Upper lobe of right lung (tissue), 1 donor: ENCODE measurements at regions not wholly inside any gene's neighbourhood (a gene's known extent, or its start where the extent isn't known, plus 50 kb on each side); places are given as distances from the start of the nearest gene placed in this dataset.

Experiments
- ATAC-seq: fragments of 200-7000 bp; cut with Tn5 transposase; one replicate; pipeline ENCODE4 v1.9.1; 2020; ENCODE audit warnings: mild to moderate bottlenecking, moderate library complexity
- DNase-seq: peaks from one replicate; pipeline ENCODE4 v3.0.0-alpha.2; 2020
- H3K27ac ChIP-seq: fragments of 200-600 bp; one replicate; pipeline ENCODE4 v1.8.0; 2022
- H3K27me3 ChIP-seq: fragments of 200-600 bp; one replicate; pipeline ENCODE4 v1.8.0; 2022; ENCODE audit warnings: mild to moderate bottlenecking
- H3K36me3 ChIP-seq: fragments of 200-600 bp; one replicate; pipeline ENCODE4 v1.8.0; 2022
- H3K4me1 ChIP-seq: fragments of 200-600 bp; one replicate; pipeline ENCODE4 v1.8.0; 2022
- H3K4me3 ChIP-seq: fragments of 200-600 bp; one replicate; pipeline ENCODE4 v1.8.0; 2022; ENCODE audit warnings: mild to moderate bottlenecking
- H3K9me3 ChIP-seq: fragments of 200-600 bp; one replicate; pipeline ENCODE4 v1.8.0; 2022
- intact Hi-C: fragments of 100-400 bp; cut with DNase I; formaldehyde crosslinking; loops from one replicate; pipeline ENCODE4 v1.11.0; 2022
- TF ChIP-seq, protein P1 (sequence below): fragments of 200-600 bp; IDR thresholded peaks from one replicate; pipeline ENCODE4 v1.8.0; 2022; ENCODE audit warnings: antibody characterized with exemption
- donor health status: DM: no; HTN: yes; CAD: no; lungs with severe emphysema.

DNA sequence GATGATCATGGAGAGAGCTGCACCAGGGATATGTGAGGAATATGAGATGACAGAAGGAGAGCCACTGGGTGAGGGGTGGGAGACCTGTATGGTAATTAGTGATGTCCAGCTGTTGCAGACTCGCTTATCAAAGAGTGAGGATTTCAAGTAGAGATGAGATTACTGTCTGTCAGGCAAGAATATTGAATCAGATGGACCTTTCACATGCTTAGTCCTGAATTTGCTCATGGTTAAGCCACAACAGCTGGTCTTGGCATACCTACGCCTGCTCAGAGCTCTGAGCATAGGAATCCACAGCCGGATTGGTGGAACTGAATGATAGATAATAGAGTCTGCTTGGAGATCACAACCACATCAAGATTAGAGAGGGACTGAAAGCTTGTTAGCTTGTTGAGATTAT, 115.2 kb upstream of the ARHGAP5 start:
- H3K9me3 ChIP-seq = no peaks in the 10 kb centered on the region
- H3K4me3 ChIP-seq = no peak overlapping the region
- H3K36me3 ChIP-seq = no peaks in the 10 kb centered on the region
- no peaks in the 10 kb centered on the region for H3K27me3 ChIP-seq
- ATAC-seq (no peak), DNase-seq (no peak)
- H3K27ac ChIP-seq = no peak overlapping the region
- TF ChIP-seq, protein P1, sequence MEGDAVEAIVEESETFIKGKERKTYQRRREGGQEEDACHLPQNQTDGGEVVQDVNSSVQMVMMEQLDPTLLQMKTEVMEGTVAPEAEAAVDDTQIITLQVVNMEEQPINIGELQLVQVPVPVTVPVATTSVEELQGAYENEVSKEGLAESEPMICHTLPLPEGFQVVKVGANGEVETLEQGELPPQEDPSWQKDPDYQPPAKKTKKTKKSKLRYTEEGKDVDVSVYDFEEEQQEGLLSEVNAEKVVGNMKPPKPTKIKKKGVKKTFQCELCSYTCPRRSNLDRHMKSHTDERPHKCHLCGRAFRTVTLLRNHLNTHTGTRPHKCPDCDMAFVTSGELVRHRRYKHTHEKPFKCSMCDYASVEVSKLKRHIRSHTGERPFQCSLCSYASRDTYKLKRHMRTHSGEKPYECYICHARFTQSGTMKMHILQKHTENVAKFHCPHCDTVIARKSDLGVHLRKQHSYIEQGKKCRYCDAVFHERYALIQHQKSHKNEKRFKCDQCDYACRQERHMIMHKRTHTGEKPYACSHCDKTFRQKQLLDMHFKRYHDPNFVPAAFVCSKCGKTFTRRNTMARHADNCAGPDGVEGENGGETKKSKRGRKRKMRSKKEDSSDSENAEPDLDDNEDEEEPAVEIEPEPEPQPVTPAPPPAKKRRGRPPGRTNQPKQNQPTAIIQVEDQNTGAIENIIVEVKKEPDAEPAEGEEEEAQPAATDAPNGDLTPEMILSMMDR = no peak
- intact Hi-C loops = no loop called here
- peaks cover 7% of the 10 kb centered on the region for H3K4me1 ChIP-seq

DNA sequence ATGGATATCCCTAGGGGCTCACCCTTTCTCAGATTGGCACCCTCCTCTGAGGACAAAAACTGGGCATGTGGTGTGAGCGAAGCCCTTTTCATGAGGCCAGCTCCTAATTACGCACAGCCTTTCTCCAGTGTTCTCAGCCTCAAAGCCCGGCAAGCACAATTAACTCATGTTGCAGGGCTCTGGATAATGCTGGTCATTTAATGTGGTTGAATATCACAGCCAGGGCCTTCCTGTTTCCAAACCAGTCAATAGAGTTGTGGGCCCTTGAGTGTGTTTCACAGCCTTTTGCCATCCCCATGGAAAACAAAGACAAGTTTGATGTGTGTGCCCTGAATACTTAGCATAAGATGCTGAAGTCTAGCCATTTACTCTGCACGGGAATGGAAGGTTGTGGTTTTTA, 114.2 kb upstream of the ARHGAP5 start:
- no peak overlapping the region for H3K4me3 ChIP-seq
- ATAC-seq = no peak
- no peaks in the 10 kb centered on the region for H3K27me3 ChIP-seq
- no peaks in the 10 kb centered on the region for H3K9me3 ChIP-seq
- no peak for DNase-seq
- H3K27ac ChIP-seq = no peak overlapping the region
- peaks cover 11% of the 10 kb centered on the region for H3K4me1 ChIP-seq
- intact Hi-C loops = no loop called here
- no peaks in the 10 kb centered on the region for H3K36me3 ChIP-seq
- TF ChIP-seq, protein P1 = no peak

DNA sequence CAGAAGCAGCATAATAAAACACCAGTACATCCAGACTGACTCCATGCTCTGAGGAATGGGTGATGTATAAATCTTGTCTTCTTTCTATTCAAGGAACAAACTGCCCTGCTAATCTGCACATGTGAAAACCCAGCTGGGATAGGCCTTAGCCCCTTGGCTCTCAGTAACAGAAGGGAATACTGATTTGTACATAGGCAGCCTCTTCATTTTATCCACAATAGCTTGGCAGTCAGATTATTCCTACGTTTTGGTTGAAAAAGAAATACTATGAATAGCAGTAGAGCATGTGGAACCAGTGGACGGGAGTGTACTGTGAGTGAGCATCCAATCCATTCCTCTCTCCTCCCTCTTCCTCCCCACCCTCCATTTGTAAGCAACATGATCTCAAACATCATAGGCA, 113.5 kb upstream of the ARHGAP5 start:
- ATAC-seq = no peak

DNA sequence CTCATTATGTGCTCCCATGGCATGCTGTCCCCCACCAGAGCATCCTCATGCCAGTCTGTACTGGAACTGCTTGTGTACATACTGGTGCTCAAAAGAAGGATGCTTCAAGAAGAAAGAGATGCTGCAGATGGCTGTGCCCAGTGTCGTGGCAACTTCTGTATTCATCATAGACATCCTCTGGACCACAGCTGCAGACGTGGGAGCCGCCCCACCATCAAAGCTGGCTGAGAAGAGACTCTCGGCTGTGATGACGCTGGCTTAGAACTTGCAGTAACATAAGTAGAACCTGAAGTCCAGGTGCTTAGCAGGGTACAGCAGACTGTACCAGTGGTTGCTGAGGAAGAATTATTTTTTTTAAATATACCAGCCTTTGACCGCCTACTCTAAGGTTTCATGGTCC, 112.6 kb upstream of the ARHGAP5 start:
- H3K4me3 ChIP-seq = no peak overlapping the region
- intact Hi-C loops = no loop called here
- ATAC-seq (no peak), DNase-seq (no peak)
- TF ChIP-seq, protein P1 = no peak
- no peaks in the 10 kb centered on the region for H3K27me3 ChIP-seq
- H3K27ac ChIP-seq = no peak overlapping the region
- peaks cover 13% of the 10 kb centered on the region for H3K4me1 ChIP-seq
- no peaks in the 10 kb centered on the region for H3K36me3 ChIP-seq
- no peaks in the 10 kb centered on the region for H3K9me3 ChIP-seq

More for the DNA sequence above, 113.5 kb upstream of the ARHGAP5 start:
- H3K9me3 ChIP-seq = no peaks in the 10 kb centered on the region
- peaks cover 13% of the 10 kb centered on the region for H3K4me1 ChIP-seq
- TF ChIP-seq, protein P1 = no peak
- no peaks in the 10 kb centered on the region for H3K27me3 ChIP-seq
- no peak for DNase-seq
- no peak overlapping the region for H3K4me3 ChIP-seq
- H3K27ac ChIP-seq = no peak overlapping the region
- intact Hi-C loops = no loop called here
- no peaks in the 10 kb centered on the region for H3K36me3 ChIP-seq

DNA sequence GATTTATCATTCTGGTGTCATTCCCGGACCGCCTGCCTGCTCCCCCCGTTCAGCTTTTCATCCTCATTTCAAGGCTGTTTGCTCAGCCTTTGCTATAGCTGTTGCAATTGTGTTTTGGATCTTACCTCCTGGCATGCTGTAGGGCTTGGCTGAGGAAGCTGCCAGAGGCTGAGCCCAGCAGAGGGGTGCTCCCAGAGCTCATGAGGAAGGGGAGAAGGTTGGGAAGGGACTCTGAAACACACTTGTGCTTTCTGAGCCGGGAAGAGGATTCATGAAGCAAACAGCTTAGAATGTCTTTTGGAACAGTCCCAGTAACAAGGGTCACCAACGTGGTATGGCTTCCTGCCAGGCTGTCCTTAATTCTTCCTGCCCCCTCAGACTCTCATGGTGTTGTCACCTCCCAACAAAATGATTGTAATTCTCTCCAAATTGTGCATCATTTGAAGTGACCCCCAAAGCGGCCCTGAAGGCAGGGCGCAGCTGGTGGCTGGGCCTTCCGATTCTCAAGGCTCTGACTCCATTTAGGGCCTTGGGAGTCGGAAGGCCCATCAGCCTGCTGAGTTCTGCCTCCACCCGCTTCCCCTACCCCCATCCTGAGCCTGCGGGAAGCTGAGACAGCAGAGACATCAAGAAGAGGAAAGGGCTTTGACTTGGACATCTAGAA, 111.9 kb upstream of the ARHGAP5 start:
- peaks cover 13% of the 10 kb centered on the region for H3K4me1 ChIP-seq
- TF ChIP-seq, protein P1 = no peak
- no peaks in the 10 kb centered on the region for H3K36me3 ChIP-seq
- H3K27me3 ChIP-seq = no peaks in the 10 kb centered on the region
- ATAC-seq (no peak), DNase-seq (no peak)
- no peaks in the 10 kb centered on the region for H3K9me3 ChIP-seq
- intact Hi-C loops = no loop called here
- peak overlapping the region; percentile 42 for H3K27ac ChIP-seq
- no peak overlapping the region for H3K4me3 ChIP-seq
